ENCODE measurements at regions not wholly inside any gene's neighbourhood (a gene's known extent, or its start where the extent isn't known, plus 50 kb on each side); places are given as distances from the start of the nearest gene placed in this dataset.
"Not testable (repeated sequence)": the region's sequence is repeated elsewhere in the genome, so short reads cannot be mapped to it uniquely, and the experiment has no call there.

- Histone ChIP-seq H3K4me1 (no peaks in the 10 kb centered on the region), H3K27ac (no peak overlapping the region), H3K4me3 (no peak overlapping the region), H3K9me3 (no peaks in the 10 kb centered on the region), H3K36me3 (no peaks in the 10 kb centered on the region), H3K27me3 (no peaks in the 10 kb centered on the region)
- in situ Hi-C loops (cut with MboI; ENCODE audit: low pct_ligation_motif_present in 1 of 4, low pct_unique_long_range_greater_than_20kb in 1 of 4, low sequenced_read_pairs in 3 of 4), result no loop called here
- WGBS, 2 donors (ENCODE audit: low coverage in 1 of 2), result 87 to 90% methylated on average over 4 of the region's 4 CpGs
- no peak for DNase-seq
- TF ChIP-seq POLR2AphosphoS5 (IDR thresholded peaks at IDR 0.05) (no peak), EP300 (IDR thresholded peaks at IDR 0.05; ENCODE audit: low read depth) (no peak), POLR2A (IDR thresholded peaks at IDR 0.05) (no peak)
- TF ChIP-seq, protein P1, sequence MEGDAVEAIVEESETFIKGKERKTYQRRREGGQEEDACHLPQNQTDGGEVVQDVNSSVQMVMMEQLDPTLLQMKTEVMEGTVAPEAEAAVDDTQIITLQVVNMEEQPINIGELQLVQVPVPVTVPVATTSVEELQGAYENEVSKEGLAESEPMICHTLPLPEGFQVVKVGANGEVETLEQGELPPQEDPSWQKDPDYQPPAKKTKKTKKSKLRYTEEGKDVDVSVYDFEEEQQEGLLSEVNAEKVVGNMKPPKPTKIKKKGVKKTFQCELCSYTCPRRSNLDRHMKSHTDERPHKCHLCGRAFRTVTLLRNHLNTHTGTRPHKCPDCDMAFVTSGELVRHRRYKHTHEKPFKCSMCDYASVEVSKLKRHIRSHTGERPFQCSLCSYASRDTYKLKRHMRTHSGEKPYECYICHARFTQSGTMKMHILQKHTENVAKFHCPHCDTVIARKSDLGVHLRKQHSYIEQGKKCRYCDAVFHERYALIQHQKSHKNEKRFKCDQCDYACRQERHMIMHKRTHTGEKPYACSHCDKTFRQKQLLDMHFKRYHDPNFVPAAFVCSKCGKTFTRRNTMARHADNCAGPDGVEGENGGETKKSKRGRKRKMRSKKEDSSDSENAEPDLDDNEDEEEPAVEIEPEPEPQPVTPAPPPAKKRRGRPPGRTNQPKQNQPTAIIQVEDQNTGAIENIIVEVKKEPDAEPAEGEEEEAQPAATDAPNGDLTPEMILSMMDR (IDR thresholded peaks at IDR 0.05), result no peak
- intact Hi-C loops (cut with DNase I; ENCODE audit: low total_unique reads), result no loop called here
Measured at GRCh38 chr10:60524541-60524940, 134.9 kb upstream of the ANK3 start.

DNA sequence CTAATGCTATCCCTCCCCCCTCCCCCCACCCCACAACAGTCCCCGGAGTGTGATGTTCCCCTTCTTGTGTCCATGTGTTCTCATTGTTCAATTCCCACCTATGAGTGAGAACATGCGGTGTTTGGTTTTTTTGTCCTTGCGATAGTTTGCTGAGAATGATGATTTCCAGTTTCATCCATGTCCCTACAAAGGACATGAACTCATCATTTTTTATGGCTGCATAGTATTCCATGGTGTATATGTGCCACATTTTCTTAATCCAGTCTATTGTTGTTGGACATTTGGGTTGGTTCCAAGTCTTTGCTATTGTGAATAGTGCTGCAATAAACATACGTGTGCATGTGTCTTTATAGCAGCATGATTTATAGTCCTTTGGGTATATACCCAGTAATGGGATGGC, 133.7 kb upstream of the ANK3 start:
- in situ Hi-C loops (cut with MboI; ENCODE audit: low pct_ligation_motif_present in 1 of 4, low pct_unique_long_range_greater_than_20kb in 1 of 4, low sequenced_read_pairs in 3 of 4); intact Hi-C loops (cut with DNase I; ENCODE audit: low total_unique reads); H3K27me3 ChIP-seq; H3K4me3 ChIP-seq; H3K27ac ChIP-seq; H3K36me3 ChIP-seq; H3K9me3 ChIP-seq; DNase-seq; H3K4me1 ChIP-seq: not testable (repeated sequence)
- WGBS, 2 donors (ENCODE audit: low coverage in 1 of 2), result 61% methylated on average over 2 of the region's 4 CpGs; no CpG with 5 or more reads in 1 of the 2 donors

- intact Hi-C loops (cut with DNase I; ENCODE audit: low total_unique reads), result no loop called here
- H3K27ac ChIP-seq, result no peak overlapping the region
- H3K27me3 ChIP-seq, result no peaks in the 10 kb centered on the region
- no peaks in the 10 kb centered on the region for H3K36me3 ChIP-seq
- WGBS, 2 donors (ENCODE audit: low coverage in 1 of 2), result 89 to 99% methylated on average over 2 of the region's 2 CpGs
- H3K4me3 ChIP-seq, result no peak overlapping the region
- no peaks in the 10 kb centered on the region for H3K4me1 ChIP-seq
- no peaks in the 10 kb centered on the region for H3K9me3 ChIP-seq
- TF ChIP-seq POLR2A (IDR thresholded peaks at IDR 0.05) (no peak), EP300 (IDR thresholded peaks at IDR 0.05; ENCODE audit: low read depth) (no peak), POLR2AphosphoS5 (IDR thresholded peaks at IDR 0.05) (no peak)
- TF ChIP-seq, protein P1 (IDR thresholded peaks at IDR 0.05), result no peak
- DNase-seq, result no peak
- in situ Hi-C loops (cut with MboI; ENCODE audit: low pct_ligation_motif_present in 1 of 4, low pct_unique_long_range_greater_than_20kb in 1 of 4, low sequenced_read_pairs in 3 of 4), result no loop called here
Measured at GRCh38 chr10:60522617-60523016, 132.9 kb upstream of the ANK3 start.

DNA sequence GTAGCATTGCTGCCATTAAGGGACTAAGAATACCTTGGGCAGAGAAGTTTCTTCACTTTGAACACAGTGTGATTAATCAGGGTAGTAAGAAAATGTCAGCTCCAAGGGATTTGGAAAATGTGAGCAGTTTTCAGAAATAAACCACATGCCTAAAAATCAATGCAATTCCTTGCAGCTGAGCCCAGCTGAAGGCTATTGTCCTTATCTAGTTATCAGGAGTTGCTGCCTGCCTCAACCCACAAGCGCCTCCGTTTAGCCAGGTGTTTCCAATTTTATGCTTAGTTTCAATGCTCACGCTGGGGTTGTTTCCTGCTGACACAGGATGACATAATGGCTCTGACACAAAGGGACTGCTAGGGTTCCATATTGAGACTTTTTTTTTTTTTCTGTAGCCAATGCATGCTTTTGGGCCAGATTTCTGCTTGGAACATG, 132.3 kb upstream of the ANK3 start:
- no peaks in the 10 kb centered on the region for H3K9me3 ChIP-seq
- intact Hi-C loops (cut with DNase I; ENCODE audit: low total_unique reads) (no loop called here), in situ Hi-C loops (cut with MboI; ENCODE audit: low pct_ligation_motif_present in 1 of 4, low pct_unique_long_range_greater_than_20kb in 1 of 4, low sequenced_read_pairs in 3 of 4) (no loop called here)
- DNase-seq, result no peak
- H3K36me3 ChIP-seq, result no peaks in the 10 kb centered on the region
- no peaks in the 10 kb centered on the region for H3K27me3 ChIP-seq
- H3K4me1 ChIP-seq, result no peaks in the 10 kb centered on the region
- H3K4me3 ChIP-seq, result no peak overlapping the region
- TF ChIP-seq EP300 (IDR thresholded peaks at IDR 0.05; ENCODE audit: low read depth) (no peak), POLR2A (IDR thresholded peaks at IDR 0.05) (no peak), POLR2AphosphoS5 (IDR thresholded peaks at IDR 0.05) (no peak)
- TF ChIP-seq, protein P1 (IDR thresholded peaks at IDR 0.05), result no peak
- H3K27ac ChIP-seq, result no peak overlapping the region
- WGBS, 2 donors (ENCODE audit: low coverage in 1 of 2), result 43 to 75% methylated on average over 2 to 3 of the region's 3 CpGs

DNA sequence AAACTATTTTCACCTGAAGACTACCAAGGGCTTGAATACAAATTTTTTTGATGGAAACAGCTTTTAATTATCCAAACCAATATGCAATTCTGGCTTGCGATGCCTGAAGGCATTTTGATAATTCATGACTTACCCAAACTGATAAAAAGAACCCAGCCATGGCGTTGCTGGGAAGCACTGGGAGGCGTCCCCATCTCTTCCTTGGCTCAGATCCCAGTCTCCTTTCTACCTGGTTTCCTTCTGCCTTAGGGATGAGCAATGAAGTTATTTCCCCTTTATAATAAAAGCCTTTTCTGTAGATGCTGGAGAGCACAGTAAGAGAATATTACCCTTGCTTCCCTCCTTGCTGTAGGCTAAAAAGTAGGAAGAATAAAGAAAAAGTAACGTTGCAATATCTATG, 129.1 kb upstream of the ANK3 start:
- no peak for DNase-seq
- TF ChIP-seq, protein P1 (IDR thresholded peaks at IDR 0.05), result no peak
- TF ChIP-seq POLR2AphosphoS5 (IDR thresholded peaks at IDR 0.05) (no peak), POLR2A (IDR thresholded peaks at IDR 0.05) (no peak), EP300 (IDR thresholded peaks at IDR 0.05; ENCODE audit: low read depth) (no peak)
- H3K36me3 ChIP-seq, result no peaks in the 10 kb centered on the region
- H3K27ac ChIP-seq, result no peak overlapping the region
- no peaks in the 10 kb centered on the region for H3K9me3 ChIP-seq
- no peaks in the 10 kb centered on the region for H3K27me3 ChIP-seq
- 71 to 77% methylated on average over 3 to 4 of the region's 4 CpGs for WGBS, 2 donors (ENCODE audit: low coverage in 1 of 2)
- H3K4me1 ChIP-seq, result no peaks in the 10 kb centered on the region
- intact Hi-C loops (cut with DNase I; ENCODE audit: low total_unique reads), result no loop called here
- in situ Hi-C loops (cut with MboI; ENCODE audit: low pct_ligation_motif_present in 1 of 4, low pct_unique_long_range_greater_than_20kb in 1 of 4, low sequenced_read_pairs in 3 of 4), result no loop called here
- no peak overlapping the region for H3K4me3 ChIP-seq
